ENCODE measurements at regions not wholly inside any gene's neighbourhood (a gene's known extent, or its start where the extent isn't known, plus 50 kb on each side); places are given as distances from the start of the nearest gene placed in this dataset.

- intact Hi-C loops (cut with DNase I) = no loop called here
- ATAC-seq = no peak
- no peaks in the 10 kb centered on the region for H3K9me3 ChIP-seq
Measured at GRCh38 chr21:18772404-18772803, 368.8 kb upstream of the TMPRSS15 start.

GRCh38 chr21:18772897-18773296 is 369.3 kb upstream of the TMPRSS15 start:
- no peaks in the 10 kb centered on the region for H3K36me3 ChIP-seq
- DNase-seq (no peak), ATAC-seq (no peak)
- H3K4me1 ChIP-seq = no peaks in the 10 kb centered on the region
- H3K27me3 ChIP-seq = no peaks in the 10 kb centered on the region
- 78 to 88% methylated on average over 2 of the region's 2 CpGs for WGBS, 2 donors
- H3K9me3 ChIP-seq = no peaks in the 10 kb centered on the region
- no peak overlapping the region for H3K4me3 ChIP-seq
- intact Hi-C loops (cut with DNase I) = no loop called here
- no peak for TF ChIP-seq CTCF (IDR thresholded peaks at IDR 0.05)
- H3K27ac ChIP-seq = no peak overlapping the region

More at GRCh38 chr21:18772404-18772803, 368.8 kb upstream of the TMPRSS15 start:
- TF ChIP-seq CTCF (IDR thresholded peaks at IDR 0.05) = no peak
- 67 to 76% methylated on average over 2 of the region's 2 CpGs for WGBS, 2 donors
- no peaks in the 10 kb centered on the region for H3K27me3 ChIP-seq
- H3K4me1 ChIP-seq = no peaks in the 10 kb centered on the region
- H3K4me3 ChIP-seq = no peak overlapping the region
- H3K36me3 ChIP-seq = no peaks in the 10 kb centered on the region
- H3K27ac ChIP-seq = no peak overlapping the region
- no peak for DNase-seq

- intact Hi-C loops (cut with DNase I) = no loop called here
- TF ChIP-seq CTCF (IDR thresholded peaks at IDR 0.05) = no peak
- DNase-seq (no peak), ATAC-seq (no peak)
- H3K27me3 ChIP-seq = no peaks in the 10 kb centered on the region
- no peak overlapping the region for H3K4me3 ChIP-seq
- peaks cover 0 to 5% (median 0%) of the 10 kb centered on the region in 11 donors for H3K9me3 ChIP-seq
- WGBS, 2 donors = 62 to 64% methylated on average over 4 of the region's 4 CpGs
- H3K36me3 ChIP-seq = no peaks in the 10 kb centered on the region
- no peaks in the 10 kb centered on the region for H3K4me1 ChIP-seq
- no peak overlapping the region for H3K27ac ChIP-seq
Measured at GRCh38 chr21:18776936-18777335, 373.4 kb upstream of the TMPRSS15 start.

- intact Hi-C loops (cut with DNase I) = no loop called here
- no peaks in the 10 kb centered on the region for H3K27me3 ChIP-seq
- H3K27ac ChIP-seq = no peak overlapping the region
- no peaks in the 10 kb centered on the region for H3K36me3 ChIP-seq
- no peak overlapping the region for H3K4me3 ChIP-seq
- WGBS, 2 donors = 17 to 19% methylated on average over 1 of the region's 1 CpG
- no peak for DNase-seq
- H3K9me3 ChIP-seq = peaks cover 0 to 14% (median 0%) of the 10 kb centered on the region in 11 donors
- H3K4me1 ChIP-seq = no peaks in the 10 kb centered on the region
- no peak for ATAC-seq
- TF ChIP-seq CTCF (IDR thresholded peaks at IDR 0.05) = no peak
Measured at GRCh38 chr21:18782721-18783120, 379.1 kb upstream of the TMPRSS15 start.
